ENCODE measurements at regions not wholly inside any gene's neighbourhood (a gene's known extent, or its start where the extent isn't known, plus 50 kb on each side); places are given as distances from the start of the nearest gene placed in this dataset.

- Mint-ChIP-seq H3K36me3 (ENCODE audit: low read depth) (no peaks in the 10 kb centered on the region), H3K4me1 (peaks cover 3% of the 10 kb centered on the region), H3K27ac (no peak overlapping the region), H3K9me3 (no peaks in the 10 kb centered on the region), H3K27me3 (peaks cover 11% of the 10 kb centered on the region), H3K4me3 (no peak overlapping the region)
- ATAC-seq (replicated peaks), result peak; percentile 79
Observed at GRCh38 chr11:119533921-119534736, 111.2 kb upstream of the THY1 start.

GRCh38 chr11:119533462-119533861 lies 110.5 kb upstream of the THY1 start:
- H3K4me1 Mint-ChIP-seq, result peaks cover 3% of the 10 kb centered on the region
- H3K36me3 Mint-ChIP-seq (ENCODE audit: low read depth), result no peaks in the 10 kb centered on the region
- no peaks in the 10 kb centered on the region for H3K9me3 Mint-ChIP-seq
- H3K27me3 Mint-ChIP-seq, result peaks cover 12% of the 10 kb centered on the region
- no peak for ATAC-seq (replicated peaks)
- H3K4me3 Mint-ChIP-seq, result no peak overlapping the region
- no peak overlapping the region for H3K27ac Mint-ChIP-seq

- Mint-ChIP-seq H3K27ac (no peak overlapping the region), H3K36me3 (ENCODE audit: low read depth) (no peaks in the 10 kb centered on the region), H3K4me1 (peaks cover 3% of the 10 kb centered on the region), H3K9me3 (no peaks in the 10 kb centered on the region), H3K27me3 (peaks cover 12% of the 10 kb centered on the region), H3K4me3 (no peak overlapping the region)
- ATAC-seq (replicated peaks), result no peak
Observed at GRCh38 chr11:119532551-119532950, 109.6 kb upstream of the THY1 start.

GRCh38 chr11:119531623-119532022 lies 108.7 kb upstream of the THY1 start:
- H3K36me3 Mint-ChIP-seq (ENCODE audit: low read depth), result no peaks in the 10 kb centered on the region

GRCh38 chr11:119531056-119531455 lies 108.1 kb upstream of the THY1 start:
- Mint-ChIP-seq H3K27me3 (peaks cover 12% of the 10 kb centered on the region), H3K36me3 (ENCODE audit: low read depth) (no peaks in the 10 kb centered on the region), H3K4me3 (no peak overlapping the region), H3K9me3 (no peaks in the 10 kb centered on the region), H3K27ac (no peak overlapping the region), H3K4me1 (peaks cover 4% of the 10 kb centered on the region)
- ATAC-seq (replicated peaks), result no peak

More at GRCh38 chr11:119531623-119532022, 108.7 kb upstream of the THY1 start:
- peaks cover 3% of the 10 kb centered on the region for H3K4me1 Mint-ChIP-seq
- ATAC-seq (replicated peaks), result no peak
- no peak overlapping the region for H3K27ac Mint-ChIP-seq
- no peak overlapping the region for H3K4me3 Mint-ChIP-seq
- no peaks in the 10 kb centered on the region for H3K9me3 Mint-ChIP-seq
- peaks cover 11% of the 10 kb centered on the region for H3K27me3 Mint-ChIP-seq

- Mint-ChIP-seq H3K4me1 (peaks cover 7% of the 10 kb centered on the region), H3K27ac (no peak overlapping the region), H3K4me3 (no peak overlapping the region), H3K9me3 (no peaks in the 10 kb centered on the region), H3K27me3 (peaks cover 17% of the 10 kb centered on the region), H3K36me3 (ENCODE audit: low read depth) (no peaks in the 10 kb centered on the region)
- ATAC-seq (replicated peaks), result no peak
Observed at GRCh38 chr11:119530509-119530908, 107.5 kb upstream of the THY1 start.

- no peaks in the 10 kb centered on the region for H3K9me3 Mint-ChIP-seq
- ATAC-seq (replicated peaks), result no peak
- H3K27ac Mint-ChIP-seq, result no peak overlapping the region
- H3K4me3 Mint-ChIP-seq, result no peak overlapping the region
- H3K36me3 Mint-ChIP-seq (ENCODE audit: low read depth), result no peaks in the 10 kb centered on the region
- H3K27me3 Mint-ChIP-seq, result peaks cover 17% of the 10 kb centered on the region
- peaks cover 7% of the 10 kb centered on the region for H3K4me1 Mint-ChIP-seq
Observed at GRCh38 chr11:119529936-119530335, 107.0 kb upstream of the THY1 start.

GRCh38 chr11:119529063-119529845 lies 106.3 kb upstream of the THY1 start:
- H3K36me3 Mint-ChIP-seq (ENCODE audit: low read depth), result no peaks in the 10 kb centered on the region
- no peak for ATAC-seq (replicated peaks)
- peaks cover 7% of the 10 kb centered on the region for H3K4me1 Mint-ChIP-seq
- H3K27me3 Mint-ChIP-seq, result peaks cover 17% of the 10 kb centered on the region
- no peak overlapping the region for H3K27ac Mint-ChIP-seq
- no peak overlapping the region for H3K4me3 Mint-ChIP-seq
- no peaks in the 10 kb centered on the region for H3K9me3 Mint-ChIP-seq

GRCh38 chr11:119525867-119526196 lies 102.9 kb upstream of the THY1 start:
- Mint-ChIP-seq H3K4me3 (no peak overlapping the region), H3K36me3 (ENCODE audit: low read depth) (no peaks in the 10 kb centered on the region), H3K9me3 (no peaks in the 10 kb centered on the region), H3K27me3 (peaks cover 10% of the 10 kb centered on the region), H3K4me1 (peaks cover 4% of the 10 kb centered on the region), H3K27ac (no peak overlapping the region)
- ATAC-seq (replicated peaks), result no peak

GRCh38 chr11:119525180-119525866 lies 102.4 kb upstream of the THY1 start:
- H3K36me3 Mint-ChIP-seq (ENCODE audit: low read depth), result no peaks in the 10 kb centered on the region
- no peak overlapping the region for H3K27ac Mint-ChIP-seq
- H3K4me3 Mint-ChIP-seq, result no peak overlapping the region
- ATAC-seq (replicated peaks), result no peak
- peaks cover 4% of the 10 kb centered on the region for H3K4me1 Mint-ChIP-seq
- peaks cover 10% of the 10 kb centered on the region for H3K27me3 Mint-ChIP-seq
- no peaks in the 10 kb centered on the region for H3K9me3 Mint-ChIP-seq

- H3K36me3 Mint-ChIP-seq (ENCODE audit: low read depth), result no peaks in the 10 kb centered on the region
- H3K4me1 Mint-ChIP-seq, result peaks cover 4% of the 10 kb centered on the region
- H3K9me3 Mint-ChIP-seq, result no peaks in the 10 kb centered on the region
- no peak overlapping the region for H3K4me3 Mint-ChIP-seq
- H3K27me3 Mint-ChIP-seq, result peaks cover 10% of the 10 kb centered on the region
- no peak for ATAC-seq (replicated peaks)
- no peak overlapping the region for H3K27ac Mint-ChIP-seq
Observed at GRCh38 chr11:119523539-119524157, 100.7 kb upstream of the THY1 start.

- Mint-ChIP-seq H3K9me3 (no peaks in the 10 kb centered on the region), H3K4me1 (peaks cover 4% of the 10 kb centered on the region), H3K27me3 (peaks cover 13% of the 10 kb centered on the region), H3K36me3 (ENCODE audit: low read depth) (no peaks in the 10 kb centered on the region), H3K27ac (no peak overlapping the region), H3K4me3 (no peak overlapping the region)
- ATAC-seq (replicated peaks), result no peak
Observed at GRCh38 chr11:119522609-119523008, 99.6 kb upstream of the THY1 start.

- H3K36me3 Mint-ChIP-seq (ENCODE audit: low read depth), result no peaks in the 10 kb centered on the region
- peaks cover 15% of the 10 kb centered on the region for H3K27me3 Mint-ChIP-seq
- ATAC-seq (replicated peaks), result no peak
- H3K9me3 Mint-ChIP-seq, result no peaks in the 10 kb centered on the region
- no peak overlapping the region for H3K27ac Mint-ChIP-seq
- H3K4me1 Mint-ChIP-seq, result peaks cover 4% of the 10 kb centered on the region
- H3K4me3 Mint-ChIP-seq, result no peak overlapping the region
Observed at GRCh38 chr11:119521551-119521950, 98.6 kb upstream of the THY1 start.

- peaks cover 13% of the 10 kb centered on the region for H3K27me3 Mint-ChIP-seq
- peaks cover 2% of the 10 kb centered on the region for H3K4me1 Mint-ChIP-seq
- H3K4me3 Mint-ChIP-seq, result no peak overlapping the region
- no peaks in the 10 kb centered on the region for H3K36me3 Mint-ChIP-seq (ENCODE audit: low read depth)
- ATAC-seq (replicated peaks), result no peak
- H3K27ac Mint-ChIP-seq, result no peak overlapping the region
- H3K9me3 Mint-ChIP-seq, result no peaks in the 10 kb centered on the region
Observed at GRCh38 chr11:119520966-119521365, 98.0 kb upstream of the THY1 start.

All from activated T-helper 17 cell treated with anti-CD3 and anti-CD28 coated beads, Interleukin-2, amount 50 U/mL, for 72 hours (primary cell).